ENCODE measurements at regions not wholly inside any gene's neighbourhood (a gene's known extent, or its start where the extent isn't known, plus 50 kb on each side); places are given as distances from the start of the nearest gene placed in this dataset.

GRCh38 chrX:145178268-145178667 lies 69.0 kb upstream of the SPANXN1 start:
- DNase-seq, result peak; percentile 1
- in situ Hi-C loops (cut with MboI; ENCODE audit: low pct_unique_long_range_greater_than_20kb, low sequenced_read_pairs), result no loop called here

GRCh38 chrX:145190801-145191389 lies 56.4 kb upstream of the SPANXN1 start:
- in situ Hi-C loops (cut with MboI; ENCODE audit: low pct_unique_long_range_greater_than_20kb, low sequenced_read_pairs), result no loop called here
- DNase-seq, result peak; percentile 39
